Endothelial cell of umbilical vein (primary cell): ENCODE measurements at regions not wholly inside any gene's neighbourhood (a gene's known extent, or its start where the extent isn't known, plus 50 kb on each side); places are given as distances from the start of the nearest gene placed in this dataset.

ENCODE experiments used
- BruUV-seq: library from RNA; stranded (reverse); fragments of 400-500 nt; replicated peaks from 2 replicates; lab custom pipeline; 2021; lab: Mats Ljungman, UMichigan
- CTCF ChIA-PET: fragments of 300-600, 350-600 bp; sonication (Branson Sonifier 250); formaldehyde crosslinking; loops from one replicate; lab custom pipeline; 2021; ENCODE audit warnings: antibody characterized with exemption, inconsistent platforms; lab: Charles Lee
- POLR2A ChIA-PET: fragments of 300-600, 350-600 bp; sonication (Branson Sonifier 250); formaldehyde crosslinking; loops from one replicate; lab custom pipeline; 2021; ENCODE audit warnings: antibody characterized with exemption, inconsistent platforms; lab: Charles Lee
- DNase-seq: peaks from one replicate; pipeline ENCODE4 v3.0.0-alpha.2; 2011; ENCODE audit warnings: low read depth, low spot score
- FAIRE-seq: peaks from 2 replicates; lab custom pipeline; 2011; peaks lifted over from hg19 to GRCh38; lab: Jason Lieb, UNC
- H2AFZ ChIP-seq: 2 replicates; pipeline ENCODE4 v1.6.0; 2012; ENCODE audit warnings: low read depth, low read length, control low read depth, inconsistent platforms
- H3K27ac ChIP-seq: 2 replicates; pipeline ENCODE4 v1.5.1; 2011; ENCODE audit warnings: low read depth, mild to moderate bottlenecking, control low read depth, low read length, moderate library complexity; ENCODE audit not compliant: insufficient read depth
- H3K27me3 ChIP-seq, 2 experiments: 2 replicates each; pipeline versions ENCODE4 v1.6.0 to v1.6.1; 2011; ENCODE audit warnings: low read length in 2 of 2, mixed read lengths in 1 of 2; ENCODE audit not compliant: control insufficient read depth in 2 of 2, insufficient read depth in 2 of 2
- H3K36me3 ChIP-seq, 2 experiments: 2 replicates in 1 of 2; 3 replicates in 1 of 2; pipeline ENCODE4 v1.5.1; 2011; ENCODE audit warnings: low read length in 2 of 2, mild to moderate bottlenecking in 1 of 2, moderate library complexity in 1 of 2; ENCODE audit not compliant: control insufficient read depth in 2 of 2, insufficient read depth in 2 of 2; ENCODE audit errors: extremely low read depth in 1 of 2
- H3K4me1 ChIP-seq: 3 replicates; pipeline ENCODE4 v1.5.1; 2011; ENCODE audit warnings: mild to moderate bottlenecking, low read length; ENCODE audit not compliant: control insufficient read depth, insufficient read depth; ENCODE audit errors: extremely low read depth
- H3K4me2 ChIP-seq: 2 replicates; pipeline ENCODE4 v1.6.1; 2011; ENCODE audit warnings: low read length, control low read depth, mixed read lengths; ENCODE audit not compliant: insufficient read depth
- H3K4me3 ChIP-seq, 3 experiments: fragments of 200-600 bp in 1 of 3; sonication (generic), shearing (Covaris generic) in 1 of 3; replicated peaks in 1 of 3; 2 replicates each; pipeline ENCODE4 v1.5.1; 2011 to 2016; ENCODE audit warnings: control low read depth in 3 of 3, low read length in 3 of 3, mild to moderate bottlenecking in 2 of 3, inconsistent platforms in 1 of 3, low read depth in 1 of 3, moderate library complexity in 1 of 3; ENCODE audit not compliant: insufficient read depth in 1 of 3
- H3K79me2 ChIP-seq: 2 replicates; pipeline ENCODE4 v1.6.0; 2012; ENCODE audit warnings: low read length, inconsistent platforms; ENCODE audit not compliant: control insufficient read depth, insufficient read depth
- H3K9ac ChIP-seq: replicated peaks from 2 replicates; pipeline ENCODE3; 2011; ENCODE audit warnings: low read length, control low read depth; ENCODE audit not compliant: insufficient read depth; ENCODE audit errors: extremely low read depth
- H3K9me1 ChIP-seq: replicated peaks from 3 replicates; pipeline ENCODE4 v1.6.0; 2011; ENCODE audit warnings: mild to moderate bottlenecking, low read length; ENCODE audit not compliant: control insufficient read depth, insufficient read depth; ENCODE audit errors: extremely low read depth
- H3K9me3 ChIP-seq: replicated peaks from 2 replicates; pipeline ENCODE4 v1.5.1; 2012; ENCODE audit warnings: low read length, inconsistent platforms; ENCODE audit not compliant: control insufficient read depth, insufficient read depth
- H4K20me1 ChIP-seq: replicated peaks from 2 replicates; pipeline ENCODE3; 2011; ENCODE audit warnings: mild to moderate bottlenecking, low read length; ENCODE audit not compliant: control insufficient read depth, insufficient read depth; ENCODE audit errors: extremely low read depth
- EZH2 ChIP-seq: IDR thresholded peaks from 2 replicates; pipeline ENCODE4 v1.6.1; 2012; ENCODE audit warnings: borderline replicate concordance, low read depth, mild to moderate bottlenecking, moderate library complexity, low read length, inconsistent platforms; ENCODE audit not compliant: severe bottlenecking
- FOS ChIP-seq: IDR thresholded peaks from 2 replicates; pipeline ENCODE4 v1.6.1; 2011; ENCODE audit warnings: mild to moderate bottlenecking, low read length, moderate library complexity, borderline replicate concordance; ENCODE audit not compliant: insufficient read depth
- GATA2 ChIP-seq: IDR thresholded peaks from 2 replicates; pipeline ENCODE4 v1.7.0; 2011; ENCODE audit warnings: low read depth, mild to moderate bottlenecking, moderate library complexity, mixed read lengths, low read length; ENCODE audit not compliant: insufficient read length, insufficient read depth
- JUN ChIP-seq: IDR thresholded peaks from 2 replicates; pipeline ENCODE4 v1.6.1; 2011; ENCODE audit warnings: borderline replicate concordance, low read depth; ENCODE audit not compliant: insufficient read length, insufficient read depth
- MYC ChIP-seq: IDR thresholded peaks from one replicate; pipeline ENCODE4 v1.6.1; 2011; ENCODE audit warnings: mild to moderate bottlenecking, low read depth, low read length
- POLR2A ChIP-seq: IDR thresholded peaks from 2 replicates; pipeline ENCODE4 v1.6.1; 2012; ENCODE audit warnings: low read depth, mild to moderate bottlenecking, control low read depth, low read length
- POLR2AphosphoS5 ChIP-seq: IDR thresholded peaks from 2 replicates; pipeline ENCODE4 v1.6.1; 2012; ENCODE audit warnings: low read depth, mild to moderate bottlenecking, control low read depth, low read length, moderate library complexity; ENCODE audit not compliant: insufficient read depth
- dilution Hi-C: fragments of 300-500 bp; cut with MboI; formaldehyde crosslinking; loops from one replicate; pipeline ENCODE4 v1.15.0; 2019; ENCODE audit warnings: low sequenced_read_pairs; ENCODE audit not compliant: extremely low pct_ligation_motif_present
- intact Hi-C: fragments of 100-400 bp; cut with micrococcal nuclease; formaldehyde crosslinking; loops from one replicate; pipeline ENCODE4 v1.10.0; 2022
- TF ChIP-seq, protein P1 (sequence below), 2 donors: IDR thresholded peaks; 1 replicate in 1 of 2; 2 replicates in 1 of 2; pipeline ENCODE4 v1.5.1; 2011; ENCODE audit warnings: low read length in 2 of 2, mild to moderate bottlenecking in 2 of 2, moderate library complexity in 2 of 2, control low read depth in 1 of 2, inconsistent platforms in 1 of 2, low read depth in 1 of 2; ENCODE audit not compliant: insufficient read depth in 1 of 2; ENCODE audit errors: extremely low read depth in 1 of 2
- TF ChIP-seq, protein P2 (sequence below): IDR thresholded peaks from 2 replicates; pipeline ENCODE4 v1.6.1; 2011; ENCODE audit not compliant: insufficient read depth, insufficient read length

DNA sequence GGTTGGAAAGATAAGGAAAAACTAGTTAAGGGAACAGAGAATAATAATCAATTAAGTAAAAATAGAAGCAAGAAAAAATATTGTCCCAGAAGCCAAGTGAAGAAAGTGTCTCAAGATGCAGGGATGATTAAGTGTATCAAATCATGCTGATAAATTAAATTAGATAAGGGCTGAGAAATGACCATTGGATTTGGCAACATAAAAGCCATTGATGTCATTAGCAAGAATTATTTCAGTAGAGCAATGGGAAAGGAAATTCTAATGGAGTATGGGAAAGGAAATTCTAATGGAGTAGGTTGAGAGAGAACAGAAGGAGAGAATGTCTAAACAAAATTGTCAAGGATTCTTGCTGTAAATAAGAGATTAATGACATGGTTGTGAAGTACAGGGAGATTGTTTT, 146.8 kb downstream of the TFAP2B start:
- no peaks in the 10 kb centered on the region for H3K36me3 ChIP-seq
- H4K20me1 ChIP-seq: no peaks in the 10 kb centered on the region
- H3K27ac ChIP-seq: no peak overlapping the region
- no peaks in the 10 kb centered on the region for H3K79me2 ChIP-seq
- no peaks in the 10 kb centered on the region for H3K27me3 ChIP-seq
- ChIA-PET CTCF (no interaction called here), POLR2A (no interaction called here)
- no peaks in the 10 kb centered on the region for H3K4me1 ChIP-seq
- H3K4me2 ChIP-seq: no peak overlapping the region
- H3K9ac ChIP-seq: no peak overlapping the region
- dilution Hi-C loops: no loop called here
- DNase-seq (no peak), FAIRE-seq (no peak)
- intact Hi-C loops: no loop called here
- H3K9me1 ChIP-seq: no peaks in the 10 kb centered on the region
- H2AFZ ChIP-seq: no peak overlapping the region
- TF ChIP-seq, protein P1, sequence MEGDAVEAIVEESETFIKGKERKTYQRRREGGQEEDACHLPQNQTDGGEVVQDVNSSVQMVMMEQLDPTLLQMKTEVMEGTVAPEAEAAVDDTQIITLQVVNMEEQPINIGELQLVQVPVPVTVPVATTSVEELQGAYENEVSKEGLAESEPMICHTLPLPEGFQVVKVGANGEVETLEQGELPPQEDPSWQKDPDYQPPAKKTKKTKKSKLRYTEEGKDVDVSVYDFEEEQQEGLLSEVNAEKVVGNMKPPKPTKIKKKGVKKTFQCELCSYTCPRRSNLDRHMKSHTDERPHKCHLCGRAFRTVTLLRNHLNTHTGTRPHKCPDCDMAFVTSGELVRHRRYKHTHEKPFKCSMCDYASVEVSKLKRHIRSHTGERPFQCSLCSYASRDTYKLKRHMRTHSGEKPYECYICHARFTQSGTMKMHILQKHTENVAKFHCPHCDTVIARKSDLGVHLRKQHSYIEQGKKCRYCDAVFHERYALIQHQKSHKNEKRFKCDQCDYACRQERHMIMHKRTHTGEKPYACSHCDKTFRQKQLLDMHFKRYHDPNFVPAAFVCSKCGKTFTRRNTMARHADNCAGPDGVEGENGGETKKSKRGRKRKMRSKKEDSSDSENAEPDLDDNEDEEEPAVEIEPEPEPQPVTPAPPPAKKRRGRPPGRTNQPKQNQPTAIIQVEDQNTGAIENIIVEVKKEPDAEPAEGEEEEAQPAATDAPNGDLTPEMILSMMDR (IDR thresholded peaks at IDR 0.05; ENCODE audit: extremely low read depth in 1 of 2, insufficient read depth in 1 of 2, low read depth in 1 of 2, low read length in 2 of 2): no peak
- TF ChIP-seq EZH2: no peak
- no peak for TF ChIP-seq POLR2AphosphoS5
- TF ChIP-seq GATA2: no peak
- no peak for TF ChIP-seq JUN
- no peak for TF ChIP-seq FOS
- TF ChIP-seq MYC: no peak
- no peak for TF ChIP-seq POLR2A
- TF ChIP-seq, protein P2, sequence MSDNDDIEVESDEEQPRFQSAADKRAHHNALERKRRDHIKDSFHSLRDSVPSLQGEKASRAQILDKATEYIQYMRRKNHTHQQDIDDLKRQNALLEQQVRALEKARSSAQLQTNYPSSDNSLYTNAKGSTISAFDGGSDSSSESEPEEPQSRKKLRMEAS: no peak
- H3K9me3 ChIP-seq: no peaks in the 10 kb centered on the region
- no peak overlapping the region for H3K4me3 ChIP-seq
- no TSS peak for BruUV-seq
